ENCODE measurements at regions not wholly inside any gene's neighbourhood (a gene's known extent, or its start where the extent isn't known, plus 50 kb on each side); places are given as distances from the start of the nearest gene placed in this dataset.

GRCh38 chr2:137729305-137729704 lies 235.0 kb upstream of the HNMT start:
- peaks cover 3% of the 10 kb centered on the region; the same call in 1 of the 2 replicates for H3K9me3 ChIP-seq
- no peaks in the 10 kb centered on the region for H3K27me3 ChIP-seq (ENCODE audit: low read depth)
- DNase-seq (ENCODE audit: low spot score in 2 of 2), result no peak
- in situ Hi-C loops (cut with MboI; ENCODE audit: low sequenced_read_pairs), result no loop called here
- no peak overlapping the region for H3K4me3 ChIP-seq
- H3K36me3 ChIP-seq (replicated peaks), result no peaks in the 10 kb centered on the region
- H3K4me1 ChIP-seq, result peaks cover 7% of the 10 kb centered on the region

GRCh38 chr2:137737559-137737958 lies 226.7 kb upstream of the HNMT start:
- H3K27me3 ChIP-seq (ENCODE audit: low read depth), result no peaks in the 10 kb centered on the region
- H3K4me1 ChIP-seq, result no peaks in the 10 kb centered on the region
- no peaks in the 10 kb centered on the region for H3K9me3 ChIP-seq
- in situ Hi-C loops (cut with MboI; ENCODE audit: low sequenced_read_pairs), result no loop called here
- no peak for DNase-seq (ENCODE audit: low spot score in 2 of 2)
- H3K4me3 ChIP-seq, result no peak overlapping the region
- H3K36me3 ChIP-seq (replicated peaks), result no peaks in the 10 kb centered on the region

GRCh38 chr2:137741784-137742362 lies 222.4 kb upstream of the HNMT start:
- no peaks in the 10 kb centered on the region for H3K9me3 ChIP-seq
- no peaks in the 10 kb centered on the region for H3K36me3 ChIP-seq (replicated peaks)
- no peak for DNase-seq (ENCODE audit: low spot score in 2 of 2)
- peaks cover 25% of the 10 kb centered on the region for H3K4me1 ChIP-seq
- in situ Hi-C loops (cut with MboI; ENCODE audit: low sequenced_read_pairs), result no loop called here
- H3K4me3 ChIP-seq, result no peak overlapping the region
- H3K27me3 ChIP-seq (ENCODE audit: low read depth), result no peaks in the 10 kb centered on the region

GRCh38 chr2:137747509-137747908 lies 216.8 kb upstream of the HNMT start:
- Histone ChIP-seq H3K4me3 (no peak overlapping the region), H3K9me3 (no peaks in the 10 kb centered on the region), H3K27me3 (ENCODE audit: low read depth) (no peaks in the 10 kb centered on the region), H3K4me1 (peaks cover 29% of the 10 kb centered on the region), H3K36me3 (replicated peaks) (no peaks in the 10 kb centered on the region)
- in situ Hi-C loops (cut with MboI; ENCODE audit: low sequenced_read_pairs), result no loop called here
- no peak for DNase-seq (ENCODE audit: low spot score in 2 of 2)

- H3K27me3 ChIP-seq (ENCODE audit: low read depth), result no peaks in the 10 kb centered on the region
- in situ Hi-C loops (cut with MboI; ENCODE audit: low sequenced_read_pairs), result no loop called here
- peaks cover 29% of the 10 kb centered on the region for H3K4me1 ChIP-seq
- H3K36me3 ChIP-seq (replicated peaks), result no peaks in the 10 kb centered on the region
- no peak for DNase-seq (ENCODE audit: low spot score in 2 of 2)
- H3K9me3 ChIP-seq, result no peaks in the 10 kb centered on the region
- no peak overlapping the region for H3K4me3 ChIP-seq
These were observed 215.7 kb upstream of the HNMT start for GRCh38 chr2:137748533-137748932.

- Histone ChIP-seq H3K9me3 (no peaks in the 10 kb centered on the region), H3K4me3 (no peak overlapping the region), H3K27me3 (ENCODE audit: low read depth) (no peaks in the 10 kb centered on the region), H3K36me3 (replicated peaks) (no peaks in the 10 kb centered on the region), H3K4me1 (no peaks in the 10 kb centered on the region)
- in situ Hi-C loops (cut with MboI; ENCODE audit: low sequenced_read_pairs), result no loop called here
- DNase-seq (ENCODE audit: low spot score in 2 of 2), result no peak
These were observed 199.6 kb upstream of the HNMT start for GRCh38 chr2:137764646-137765045.

- no peak overlapping the region for H3K4me3 ChIP-seq
- DNase-seq (ENCODE audit: low spot score in 2 of 2), result no peak
- in situ Hi-C loops (cut with MboI; ENCODE audit: low sequenced_read_pairs), result no loop called here
- H3K36me3 ChIP-seq (replicated peaks), result no peaks in the 10 kb centered on the region
- H3K9me3 ChIP-seq, result no peaks in the 10 kb centered on the region
- H3K27me3 ChIP-seq (ENCODE audit: low read depth), result no peaks in the 10 kb centered on the region
- H3K4me1 ChIP-seq, result peaks cover 37% of the 10 kb centered on the region
These were observed 194.9 kb upstream of the HNMT start for GRCh38 chr2:137769406-137769805.

GRCh38 chr2:137770166-137770565 lies 194.1 kb upstream of the HNMT start:
- no peaks in the 10 kb centered on the region for H3K27me3 ChIP-seq (ENCODE audit: low read depth)
- no peaks in the 10 kb centered on the region for H3K36me3 ChIP-seq (replicated peaks)
- H3K4me3 ChIP-seq, result no peak overlapping the region
- in situ Hi-C loops (cut with MboI; ENCODE audit: low sequenced_read_pairs), result no loop called here
- H3K4me1 ChIP-seq, result peaks cover 39% of the 10 kb centered on the region
- DNase-seq (ENCODE audit: low spot score in 2 of 2), result no peak
- H3K9me3 ChIP-seq, result no peaks in the 10 kb centered on the region

- peaks cover 48% of the 10 kb centered on the region for H3K4me1 ChIP-seq
- no peaks in the 10 kb centered on the region for H3K36me3 ChIP-seq (replicated peaks)
- H3K27me3 ChIP-seq (ENCODE audit: low read depth), result no peaks in the 10 kb centered on the region
- DNase-seq (ENCODE audit: low spot score in 2 of 2), result no peak
- no peaks in the 10 kb centered on the region for H3K9me3 ChIP-seq
- in situ Hi-C loops (cut with MboI; ENCODE audit: low sequenced_read_pairs), result no loop called here
- no peak overlapping the region for H3K4me3 ChIP-seq
These were observed 193.2 kb upstream of the HNMT start for GRCh38 chr2:137771064-137771463.

GRCh38 chr2:137772451-137772850 lies 191.8 kb upstream of the HNMT start:
- in situ Hi-C loops (cut with MboI; ENCODE audit: low sequenced_read_pairs), result no loop called here
- no peaks in the 10 kb centered on the region for H3K36me3 ChIP-seq (replicated peaks)
- peak in 1 of 2 experiments; percentile 52 for DNase-seq (ENCODE audit: low spot score in 2 of 2)
- H3K9me3 ChIP-seq, result no peaks in the 10 kb centered on the region
- H3K4me1 ChIP-seq, result peaks cover 48% of the 10 kb centered on the region
- H3K27me3 ChIP-seq (ENCODE audit: low read depth), result no peaks in the 10 kb centered on the region
- no peak overlapping the region for H3K4me3 ChIP-seq

- H3K36me3 ChIP-seq (replicated peaks), result no peaks in the 10 kb centered on the region
- H3K9me3 ChIP-seq, result no peaks in the 10 kb centered on the region
- no peaks in the 10 kb centered on the region for H3K27me3 ChIP-seq (ENCODE audit: low read depth)
- in situ Hi-C loops (cut with MboI; ENCODE audit: low sequenced_read_pairs), result no loop called here
- peaks cover 47% of the 10 kb centered on the region for H3K4me1 ChIP-seq
- H3K4me3 ChIP-seq, result no peak overlapping the region
- peak in 1 of 2 experiments; percentile 47 for DNase-seq (ENCODE audit: low spot score in 2 of 2)
These were observed 188.7 kb upstream of the HNMT start for GRCh38 chr2:137775529-137775928.

- Histone ChIP-seq H3K27me3 (ENCODE audit: low read depth) (no peaks in the 10 kb centered on the region), H3K9me3 (no peaks in the 10 kb centered on the region), H3K4me3 (no peak overlapping the region), H3K36me3 (replicated peaks) (no peaks in the 10 kb centered on the region), H3K4me1 (peaks cover 35% of the 10 kb centered on the region)
- in situ Hi-C loops (cut with MboI; ENCODE audit: low sequenced_read_pairs), result no loop called here
- no peak for DNase-seq (ENCODE audit: low spot score in 2 of 2)
These were observed 187.6 kb upstream of the HNMT start for GRCh38 chr2:137776697-137777096.

GRCh38 chr2:137797641-137798040 lies 166.6 kb upstream of the HNMT start:
- Histone ChIP-seq H3K36me3 (replicated peaks) (no peaks in the 10 kb centered on the region), H3K9me3 (peaks cover 10% of the 10 kb centered on the region; the same call in 1 of the 2 replicates), H3K27me3 (ENCODE audit: low read depth) (no peaks in the 10 kb centered on the region), H3K4me1 (no peaks in the 10 kb centered on the region), H3K4me3 (no peak overlapping the region)
- DNase-seq (ENCODE audit: low spot score in 2 of 2), result no peak
- in situ Hi-C loops (cut with MboI; ENCODE audit: low sequenced_read_pairs), result no loop called here

- Histone ChIP-seq H3K4me3 (no peak overlapping the region), H3K9me3 (peaks cover 10% of the 10 kb centered on the region), H3K4me1 (no peaks in the 10 kb centered on the region), H3K36me3 (replicated peaks) (no peaks in the 10 kb centered on the region), H3K27me3 (ENCODE audit: low read depth) (no peaks in the 10 kb centered on the region)
- in situ Hi-C loops (cut with MboI; ENCODE audit: low sequenced_read_pairs), result no loop called here
- no peak for DNase-seq (ENCODE audit: low spot score in 2 of 2)
These were observed 164.7 kb upstream of the HNMT start for GRCh38 chr2:137799600-137799999.

GRCh38 chr2:137800386-137800785 lies 163.9 kb upstream of the HNMT start:
- in situ Hi-C loops (cut with MboI; ENCODE audit: low sequenced_read_pairs), result no loop called here
- Histone ChIP-seq H3K4me3 (no peak overlapping the region), H3K27me3 (ENCODE audit: low read depth) (no peaks in the 10 kb centered on the region), H3K4me1 (peaks cover 4% of the 10 kb centered on the region), H3K9me3 (peaks cover 10% of the 10 kb centered on the region), H3K36me3 (replicated peaks) (no peaks in the 10 kb centered on the region)
- no peak for DNase-seq (ENCODE audit: low spot score in 2 of 2)
